Large intestine (tissue), 3 donors: ENCODE measurements at regions not wholly inside any gene's neighbourhood (a gene's known extent, or its start where the extent isn't known, plus 50 kb on each side); places are given as distances from the start of the nearest gene placed in this dataset.

ENCODE experiments used
- DNase-seq, 2 donors: peaks; one replicate each; pipeline versions ENCODE4 v3.0.0 to v3.0.0-alpha.2; 2013
- H3K27ac ChIP-seq: one replicate; pipeline ENCODE4 v1.5.1; 2013; ENCODE audit warnings: low read length
- H3K27me3 ChIP-seq: 2 replicates; pipeline ENCODE4 v1.6.1; 2013; ENCODE audit warnings: low read length; ENCODE audit not compliant: control insufficient read depth, insufficient read depth
- H3K36me3 ChIP-seq: 2 replicates; pipeline ENCODE4 v1.6.1; 2013; ENCODE audit warnings: low read length; ENCODE audit not compliant: control insufficient read depth, insufficient read depth
- H3K4me1 ChIP-seq: one replicate; pipeline ENCODE4 v1.6.1; 2013; ENCODE audit warnings: low read length; ENCODE audit not compliant: control insufficient read depth, insufficient read depth
- H3K4me3 ChIP-seq: one replicate; pipeline ENCODE4 v1.5.1; 2013; ENCODE audit warnings: low read length
- H3K9me3 ChIP-seq: one replicate; pipeline ENCODE4 v1.6.1; 2013; ENCODE audit warnings: mild to moderate bottlenecking, low read depth, low read length, moderate library complexity; ENCODE audit not compliant: control insufficient read depth
- WGBS: methylation state at CpG from one replicate; pipeline ENCODE4 v1.1.5; 2013; ENCODE audit warnings: low lambda C conversion rate; ENCODE audit not compliant: insufficient coverage; 5-methylcytosine and 5-hydroxymethylcytosine counted together

- H3K27ac ChIP-seq, result no peak overlapping the region
- H3K4me3 ChIP-seq, result no peak overlapping the region
- peak; percentile 23 to 67 for DNase-seq
- peaks cover 18% of the 10 kb centered on the region for H3K4me1 ChIP-seq
- peaks cover 6% of the 10 kb centered on the region for H3K9me3 ChIP-seq
- H3K27me3 ChIP-seq, result no peaks in the 10 kb centered on the region
- WGBS, result 40% methylated on average over 1 of the region's 1 CpG
- H3K36me3 ChIP-seq, result no peaks in the 10 kb centered on the region
Measured at GRCh38 chr6:55016261-55016660, 158.1 kb upstream of the HCRTR2 start.

- Histone ChIP-seq H3K4me1 (peaks cover 18% of the 10 kb centered on the region), H3K4me3 (no peak overlapping the region), H3K27me3 (no peaks in the 10 kb centered on the region), H3K27ac (peak overlapping the region; percentile 10), H3K9me3 (peaks cover 6% of the 10 kb centered on the region), H3K36me3 (no peaks in the 10 kb centered on the region)
- DNase-seq, result peak in 1 of 2 donors; percentile 62
- WGBS, result 100% methylated on average over 1 of the region's 1 CpG
Measured at GRCh38 chr6:55017555-55018300, 156.6 kb upstream of the HCRTR2 start.

GRCh38 chr6:55019591-55019990 lies 154.7 kb upstream of the HCRTR2 start:
- Histone ChIP-seq H3K27ac (no peak overlapping the region), H3K27me3 (no peaks in the 10 kb centered on the region), H3K36me3 (no peaks in the 10 kb centered on the region), H3K9me3 (peaks cover 6% of the 10 kb centered on the region), H3K4me1 (peaks cover 18% of the 10 kb centered on the region), H3K4me3 (no peak overlapping the region)
- no peak for DNase-seq

GRCh38 chr6:55023230-55023629 lies 151.1 kb upstream of the HCRTR2 start:
- no peaks in the 10 kb centered on the region for H3K36me3 ChIP-seq
- H3K9me3 ChIP-seq, result peaks cover 6% of the 10 kb centered on the region
- no peaks in the 10 kb centered on the region for H3K27me3 ChIP-seq
- H3K27ac ChIP-seq, result no peak overlapping the region
- DNase-seq, result no peak
- H3K4me3 ChIP-seq, result no peak overlapping the region
- 64% methylated on average over 2 of the region's 3 CpGs for WGBS
- H3K4me1 ChIP-seq, result peaks cover under 1% of the 10 kb centered on the region

GRCh38 chr6:55033016-55033546 lies 141.2 kb upstream of the HCRTR2 start:
- no peak for DNase-seq
- H3K4me1 ChIP-seq, result no peaks in the 10 kb centered on the region
- H3K27ac ChIP-seq, result no peak overlapping the region
- no peaks in the 10 kb centered on the region for H3K36me3 ChIP-seq
- no peaks in the 10 kb centered on the region for H3K27me3 ChIP-seq
- no peak overlapping the region for H3K4me3 ChIP-seq
- peaks cover 6% of the 10 kb centered on the region for H3K9me3 ChIP-seq

GRCh38 chr6:55034752-55035151 lies 139.6 kb upstream of the HCRTR2 start:
- no peaks in the 10 kb centered on the region for H3K27me3 ChIP-seq
- no peak overlapping the region for H3K4me3 ChIP-seq
- H3K27ac ChIP-seq, result no peak overlapping the region
- H3K36me3 ChIP-seq, result no peaks in the 10 kb centered on the region
- H3K9me3 ChIP-seq, result peaks cover 6% of the 10 kb centered on the region
- no peaks in the 10 kb centered on the region for H3K4me1 ChIP-seq
- DNase-seq, result no peak
- 100% methylated on average over 1 of the region's 3 CpGs for WGBS

GRCh38 chr6:55040102-55040848 lies 134.0 kb upstream of the HCRTR2 start:
- no peak overlapping the region for H3K27ac ChIP-seq
- WGBS, result 100% methylated on average over 2 of the region's 3 CpGs

GRCh38 chr6:55046869-55047422 lies 127.4 kb upstream of the HCRTR2 start:
- DNase-seq, result peak in 1 of 2 donors; percentile 4

More at GRCh38 chr6:55040102-55040848, 134.0 kb upstream of the HCRTR2 start:
- H3K4me1 ChIP-seq, result no peaks in the 10 kb centered on the region
- H3K36me3 ChIP-seq, result no peaks in the 10 kb centered on the region
- no peak overlapping the region for H3K4me3 ChIP-seq
- no peaks in the 10 kb centered on the region for H3K9me3 ChIP-seq
- no peaks in the 10 kb centered on the region for H3K27me3 ChIP-seq
- DNase-seq, result no peak

GRCh38 chr6:55047451-55048044 lies 126.8 kb upstream of the HCRTR2 start:
- Histone ChIP-seq H3K9me3 (no peaks in the 10 kb centered on the region), H3K27ac (no peak overlapping the region), H3K36me3 (no peaks in the 10 kb centered on the region), H3K4me3 (no peak overlapping the region), H3K4me1 (no peaks in the 10 kb centered on the region), H3K27me3 (no peaks in the 10 kb centered on the region)
- 100% methylated on average over 1 of the region's 2 CpGs for WGBS
- no peak for DNase-seq

More at GRCh38 chr6:55046869-55047422, 127.4 kb upstream of the HCRTR2 start:
- Histone ChIP-seq H3K36me3 (no peaks in the 10 kb centered on the region), H3K27ac (no peak overlapping the region), H3K4me1 (no peaks in the 10 kb centered on the region), H3K27me3 (no peaks in the 10 kb centered on the region), H3K9me3 (no peaks in the 10 kb centered on the region), H3K4me3 (no peak overlapping the region)
- WGBS, result 76% methylated on average over 2 of the region's 4 CpGs

GRCh38 chr6:55049866-55050265 lies 124.4 kb upstream of the HCRTR2 start:
- DNase-seq, result no peak

More at GRCh38 chr6:55049866-55050265, 124.4 kb upstream of the HCRTR2 start:
- Histone ChIP-seq H3K27ac (no peak overlapping the region), H3K27me3 (no peaks in the 10 kb centered on the region), H3K4me1 (no peaks in the 10 kb centered on the region), H3K4me3 (no peak overlapping the region), H3K36me3 (no peaks in the 10 kb centered on the region), H3K9me3 (no peaks in the 10 kb centered on the region)
- 100% methylated on average over 1 of the region's 1 CpG for WGBS
